SK-N-SH (cell line): ENCODE measurements at regions not wholly inside any gene's neighbourhood (a gene's known extent, or its start where the extent isn't known, plus 50 kb on each side); places are given as distances from the start of the nearest gene placed in this dataset.

ENCODE experiments used
- CTCF ChIA-PET: fragments of 300-600, 350-600 bp; formaldehyde crosslinking; extraction: SDS; loops from one replicate; lab custom pipeline; 2021; lab: Yijun Ruan, JAX
- POLR2A ChIA-PET: fragments of 350-600 bp; sonication (Branson Sonifier 250); formaldehyde crosslinking; extraction: SDS; loops from one replicate; lab custom pipeline; 2020; ENCODE audit warnings: antibody characterized with exemption, inconsistent platforms; lab: Yijun Ruan, JAX
- DNase-seq: peaks from one replicate; pipeline ENCODE4 v3.0.0; 2012
- H2AFZ ChIP-seq: fragments of 200-600 bp; sonication (generic); 2 replicates; pipeline ENCODE4 v1.8.1; 2016; ENCODE audit warnings: antibody characterized with exemption, mild to moderate bottlenecking, low read depth
- H3F3A ChIP-seq: fragments of 200-600 bp; sonication (generic); replicated peaks from 2 replicates; pipeline ENCODE3; 2016; ENCODE audit warnings: antibody characterized with exemption, mild to moderate bottlenecking; ENCODE audit not compliant: insufficient read depth
- H3K27ac ChIP-seq, 2 experiments: fragments of 200-500 bp in 1 of 2; fragments of 200-600 bp in 1 of 2; sonication (Bioruptor generic) in 1 of 2; sonication (generic), shearing (Covaris generic) in 1 of 2; 2 replicates each; pipeline versions ENCODE4 v1.5.1 to v1.6.1; 2014 to 2016; ENCODE audit warnings: low read depth in 2 of 2, inconsistent platforms in 1 of 2, low read length in 1 of 2, mild to moderate bottlenecking in 1 of 2, mixed read lengths in 1 of 2
- H3K27me3 ChIP-seq: fragments of 200-600 bp; sonication (generic), shearing (Covaris generic); 2 replicates; pipeline ENCODE4 v1.6.1; 2016; ENCODE audit warnings: mixed run types; ENCODE audit not compliant: insufficient read depth
- H3K36me3 ChIP-seq, 2 experiments: fragments of 200-500 bp in 1 of 2; fragments of 200-600 bp in 1 of 2; sonication (Bioruptor generic) in 1 of 2; sonication (generic) in 1 of 2; replicated peaks in 1 of 2; 2 replicates each; pipeline versions ENCODE3 to v1.5.1; 2014 to 2016; ENCODE audit warnings: low read length in 1 of 2, mild to moderate bottlenecking in 1 of 2; ENCODE audit not compliant: insufficient read depth in 2 of 2, control insufficient read depth in 1 of 2
- H3K4me1 ChIP-seq, 2 experiments: fragments of 200-500 bp in 1 of 2; fragments of 200-600 bp in 1 of 2; sonication (Bioruptor generic) in 1 of 2; sonication (generic), shearing (Covaris generic) in 1 of 2; 2 replicates each; pipeline versions ENCODE4 v1.5.1 to v1.6.1; 2014 to 2016; ENCODE audit warnings: low read depth in 1 of 2, low read length in 1 of 2, mixed run types in 1 of 2; ENCODE audit not compliant: insufficient read depth in 2 of 2, control insufficient read depth in 1 of 2
- H3K4me2 ChIP-seq: fragments of 200-600 bp; sonication (generic), shearing (Covaris generic); 2 replicates; pipeline ENCODE4 v1.6.1; 2017; ENCODE audit warnings: mixed run types
- H3K4me3 ChIP-seq, 2 experiments: fragments of 200-500 bp in 1 of 2; fragments of 200-600 bp in 1 of 2; sonication (Bioruptor generic) in 1 of 2; sonication (generic), shearing (Covaris generic) in 1 of 2; 2 replicates each; pipeline versions ENCODE4 v1.5.1 to v1.8.1; 2014 to 2016; ENCODE audit warnings: low read depth in 2 of 2, inconsistent platforms in 1 of 2, low read length in 1 of 2, mild to moderate bottlenecking in 1 of 2, mixed read lengths in 1 of 2, moderate library complexity in 1 of 2
- H3K79me2 ChIP-seq: fragments of 200-600 bp; sonication (generic); 2 replicates; pipeline ENCODE4 v1.8.1; 2017; ENCODE audit warnings: mild to moderate bottlenecking; ENCODE audit not compliant: insufficient read depth
- H3K9ac ChIP-seq: fragments of 200-600 bp; sonication (generic); 2 replicates; pipeline ENCODE4 v1.6.1; 2017; ENCODE audit warnings: mixed run types
- H3K9me2 ChIP-seq: fragments of 200-600 bp; sonication (generic); 2 replicates; pipeline ENCODE4 v1.6.1; 2017; ENCODE audit warnings: mixed run types
- H3K9me3 ChIP-seq: fragments of 200-600 bp; sonication (generic); 2 replicates; pipeline ENCODE4 v1.6.1; 2017; ENCODE audit warnings: mixed run types, mild to moderate bottlenecking, moderate library complexity
- H4K20me1 ChIP-seq: fragments of 200-600 bp; sonication (generic); 2 replicates; pipeline ENCODE4 v1.6.1; 2017; ENCODE audit warnings: mild to moderate bottlenecking, mixed run types; ENCODE audit not compliant: insufficient read depth
- CTCF ChIP-seq: fragments of 200-600 bp; sonication (generic); IDR thresholded peaks from 2 replicates; pipeline ENCODE4 v1.6.1; 2017; ENCODE audit warnings: antibody characterized with exemption, mild to moderate bottlenecking, moderate library complexity
- IRF3 ChIP-seq: fragments of 150-350 bp; IDR thresholded peaks from 2 replicates; pipeline ENCODE4 v1.6.1; 2016; ENCODE audit warnings: mild to moderate bottlenecking, low read depth, low read length
- MXI1 ChIP-seq: IDR thresholded peaks from 2 replicates; pipeline ENCODE4 v1.6.1; 2012; ENCODE audit warnings: mild to moderate bottlenecking, low read depth, low read length, improper control_type of control experiment
- NRF1 ChIP-seq: IDR thresholded peaks from 2 replicates; pipeline ENCODE4 v1.6.1; 2012; ENCODE audit warnings: low read depth, mild to moderate bottlenecking, low read length
- RXRA ChIP-seq: IDR thresholded peaks from 2 replicates; pipeline ENCODE4 v1.4.0; 2012; ENCODE audit warnings: low read depth, mild to moderate bottlenecking, borderline replicate concordance
- TCF12 ChIP-seq: IDR thresholded peaks from 2 replicates; pipeline ENCODE4 v1.4.0; 2012
- USF2 ChIP-seq: fragments of 150-350 bp; IDR thresholded peaks from 2 replicates; pipeline ENCODE4 v1.6.1; 2017; ENCODE audit warnings: antibody characterized with exemption, low read length, low read depth, borderline replicate concordance
- YY1 ChIP-seq: IDR thresholded peaks from 2 replicates; pipeline ENCODE4 v1.4.0; 2012; ENCODE audit warnings: low read depth, mild to moderate bottlenecking
- whole genome bisulfite sequencing: methylation state at CpG from one replicate; pipeline ENCODE4 v1.1.6; 2017; ENCODE audit warnings: low lambda C conversion rate; 5-methylcytosine and 5-hydroxymethylcytosine counted together

- WGBS, result 35% methylated on average over 2 of the region's 2 CpGs
- H3K27ac ChIP-seq, result no peak overlapping the region
- ChIA-PET POLR2A (no interaction called here), CTCF (interaction anchor here (1.2 kb wide), 1 partner anchor 16 kb away, joined by 3 read pairs; no protein-coding TSS in a partner anchor)
- no peaks in the 10 kb centered on the region for H3F3A ChIP-seq
- no peaks in the 10 kb centered on the region for H3K4me1 ChIP-seq
- H3K79me2 ChIP-seq, result no peaks in the 10 kb centered on the region
- no peaks in the 10 kb centered on the region for H3K27me3 ChIP-seq
- no peak overlapping the region for H2AFZ ChIP-seq
- no peaks in the 10 kb centered on the region for H3K36me3 ChIP-seq
- no peaks in the 10 kb centered on the region for H3K9me3 ChIP-seq
- no peak overlapping the region for H3K9ac ChIP-seq
- DNase-seq, result no peak
- TF ChIP-seq IRF3 (no peak), YY1 (no peak), CTCF (no peak), TCF12 (no peak), NRF1 (no peak), MXI1 (no peak), USF2 (no peak)
- TF ChIP-seq, all 33 proteins: peak for 0
- Histone ChIP-seq H3K4me3 (no peak overlapping the region), H4K20me1 (no peaks in the 10 kb centered on the region), H3K4me2 (no peak overlapping the region), H3K9me2 (no peaks in the 10 kb centered on the region)
These were observed 1768.2 kb upstream of the WWC1 start for GRCh38 chr5:166523206-166523605.

GRCh38 chr5:166529200-166529599 is 1762.2 kb upstream of the WWC1 start:
- no peak overlapping the region for H3K9ac ChIP-seq
- H3K9me3 ChIP-seq, result no peaks in the 10 kb centered on the region
- no peaks in the 10 kb centered on the region for H3F3A ChIP-seq
- WGBS, result 4% methylated on average over 2 of the region's 2 CpGs
- H4K20me1 ChIP-seq, result no peaks in the 10 kb centered on the region
- no peak overlapping the region for H3K27ac ChIP-seq
- H3K36me3 ChIP-seq, result no peaks in the 10 kb centered on the region
- H3K9me2 ChIP-seq, result no peaks in the 10 kb centered on the region
- ChIA-PET CTCF (no interaction called here), POLR2A (no interaction called here)
- no peak overlapping the region for H3K4me3 ChIP-seq
- H3K4me2 ChIP-seq, result no peak overlapping the region
- no peak for DNase-seq
- H3K27me3 ChIP-seq, result no peaks in the 10 kb centered on the region
- H2AFZ ChIP-seq, result no peak overlapping the region
- TF ChIP-seq RXRA, result no peak
- no peaks in the 10 kb centered on the region; a peak in 1 of 4 replicates for H3K4me1 ChIP-seq
- H3K79me2 ChIP-seq, result no peaks in the 10 kb centered on the region
